ENCODE measurements at regions not wholly inside any gene's neighbourhood (a gene's known extent, or its start where the extent isn't known, plus 50 kb on each side); places are given as distances from the start of the nearest gene placed in this dataset.

- DNase-seq (ENCODE audit: low spot score), result no peak
- no peak for TF ChIP-seq CTCF (IDR thresholded peaks at IDR 0.05; ENCODE audit: poor library complexity, severe bottlenecking)
Observed at GRCh38 chr13:20340136-20340758, 108.1 kb upstream of the GJB6 start.

GRCh38 chr13:20337884-20338551, 105.9 kb upstream of the GJB6 start:
- Histone ChIP-seq H3K9me3 (ENCODE audit: severe bottlenecking) (no peaks in the 10 kb centered on the region), H3K36me3 (ENCODE audit: low read depth) (no peaks in the 10 kb centered on the region)
- TF ChIP-seq CTCF (IDR thresholded peaks at IDR 0.05; ENCODE audit: poor library complexity, severe bottlenecking), result no peak

More at GRCh38 chr13:20340136-20340758, 108.1 kb upstream of the GJB6 start:
- Histone ChIP-seq H3K9me3 (ENCODE audit: severe bottlenecking) (no peaks in the 10 kb centered on the region), H3K27me3 (ENCODE audit: insufficient read depth, poor library complexity, severe bottlenecking) (no peaks in the 10 kb centered on the region), H3K36me3 (ENCODE audit: low read depth) (no peaks in the 10 kb centered on the region), H3K27ac (ENCODE audit: poor library complexity, severe bottlenecking) (peak overlapping the region; percentile 61), H3K4me1 (ENCODE audit: insufficient read depth, poor library complexity, severe bottlenecking) (peaks cover 29% of the 10 kb centered on the region), H3K4me3 (ENCODE audit: severe bottlenecking) (no peak overlapping the region)
- ATAC-seq (ENCODE audit: low read depth), result no peak; the same call in 2 of the 3 replicates

DNA sequence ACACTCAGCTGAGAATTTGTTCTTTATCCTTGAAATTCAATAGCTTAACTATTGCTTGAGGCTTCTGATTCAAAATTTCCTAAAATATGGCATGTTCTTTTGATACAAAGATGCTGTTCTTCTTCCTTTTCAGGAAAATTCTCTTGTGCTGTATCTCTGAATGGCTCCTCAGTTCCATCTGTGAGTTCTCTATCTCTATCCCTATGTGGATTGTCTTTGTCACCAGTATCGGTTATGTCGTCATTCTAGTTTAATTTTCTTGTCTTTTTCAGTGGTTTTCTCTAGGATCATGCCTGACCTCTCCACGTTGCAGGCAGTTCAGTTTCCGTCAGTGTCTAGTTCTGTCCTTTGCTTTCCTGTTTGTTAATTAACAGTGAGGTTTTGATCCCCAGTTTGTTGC, 104.6 kb upstream of the GJB6 start:
- no peaks in the 10 kb centered on the region for H3K36me3 ChIP-seq (ENCODE audit: low read depth)
- no peak for ATAC-seq (ENCODE audit: low read depth)

More at GRCh38 chr13:20337884-20338551, 105.9 kb upstream of the GJB6 start:
- DNase-seq (ENCODE audit: low spot score) (no peak), ATAC-seq (ENCODE audit: low read depth) (no peak)
- Histone ChIP-seq H3K4me1 (ENCODE audit: insufficient read depth, poor library complexity, severe bottlenecking) (peaks cover 24% of the 10 kb centered on the region), H3K27ac (ENCODE audit: poor library complexity, severe bottlenecking) (peak overlapping the region; percentile 61), H3K27me3 (ENCODE audit: insufficient read depth, poor library complexity, severe bottlenecking) (no peaks in the 10 kb centered on the region), H3K4me3 (ENCODE audit: severe bottlenecking) (no peak overlapping the region)

DNA sequence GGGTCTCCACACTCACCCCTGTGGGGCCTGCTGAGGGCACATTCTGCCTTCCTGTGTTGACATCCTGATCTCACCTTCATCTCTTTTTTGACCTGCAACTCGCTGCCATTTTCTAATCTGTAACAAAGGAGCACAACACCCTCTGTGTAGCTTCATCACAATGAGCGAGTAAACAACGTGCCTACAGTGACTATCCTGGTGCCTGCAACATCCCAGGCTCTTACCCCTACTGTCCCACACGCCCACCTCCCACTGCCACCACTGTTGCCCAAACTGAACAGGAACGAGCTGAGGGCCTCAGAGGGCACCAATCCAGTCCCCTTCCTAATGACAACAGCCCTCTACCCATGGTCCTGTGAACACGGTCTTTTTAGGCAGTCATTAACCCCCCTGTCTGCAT, 102.2 kb upstream of the GJB6 start:
- no peak for ATAC-seq (ENCODE audit: low read depth)
- H3K36me3 ChIP-seq (ENCODE audit: low read depth), result no peaks in the 10 kb centered on the region
- H3K9me3 ChIP-seq (ENCODE audit: severe bottlenecking), result no peaks in the 10 kb centered on the region
- no peaks in the 10 kb centered on the region for H3K27me3 ChIP-seq (ENCODE audit: insufficient read depth, poor library complexity, severe bottlenecking)
- TF ChIP-seq CTCF (IDR thresholded peaks at IDR 0.05; ENCODE audit: poor library complexity, severe bottlenecking), result no peak
- H3K4me1 ChIP-seq (ENCODE audit: insufficient read depth, poor library complexity, severe bottlenecking), result peaks cover 6% of the 10 kb centered on the region
- no peak overlapping the region for H3K27ac ChIP-seq (ENCODE audit: poor library complexity, severe bottlenecking)
- no peak for DNase-seq (ENCODE audit: low spot score)
- no peak overlapping the region for H3K4me3 ChIP-seq (ENCODE audit: severe bottlenecking)

More for the DNA sequence above, 104.6 kb upstream of the GJB6 start:
- TF ChIP-seq CTCF (IDR thresholded peaks at IDR 0.05; ENCODE audit: poor library complexity, severe bottlenecking), result no peak
- Histone ChIP-seq H3K27ac (ENCODE audit: poor library complexity, severe bottlenecking) (no peak overlapping the region), H3K27me3 (ENCODE audit: insufficient read depth, poor library complexity, severe bottlenecking) (no peaks in the 10 kb centered on the region), H3K9me3 (ENCODE audit: severe bottlenecking) (no peaks in the 10 kb centered on the region), H3K4me3 (ENCODE audit: severe bottlenecking) (no peak overlapping the region), H3K4me1 (ENCODE audit: insufficient read depth, poor library complexity, severe bottlenecking) (peaks cover 24% of the 10 kb centered on the region)
- no peak for DNase-seq (ENCODE audit: low spot score)

All from RWPE2 (cell line).